ENCODE measurements at regions not wholly inside any gene's neighbourhood (a gene's known extent, or its start where the extent isn't known, plus 50 kb on each side); places are given as distances from the start of the nearest gene placed in this dataset.

DNA sequence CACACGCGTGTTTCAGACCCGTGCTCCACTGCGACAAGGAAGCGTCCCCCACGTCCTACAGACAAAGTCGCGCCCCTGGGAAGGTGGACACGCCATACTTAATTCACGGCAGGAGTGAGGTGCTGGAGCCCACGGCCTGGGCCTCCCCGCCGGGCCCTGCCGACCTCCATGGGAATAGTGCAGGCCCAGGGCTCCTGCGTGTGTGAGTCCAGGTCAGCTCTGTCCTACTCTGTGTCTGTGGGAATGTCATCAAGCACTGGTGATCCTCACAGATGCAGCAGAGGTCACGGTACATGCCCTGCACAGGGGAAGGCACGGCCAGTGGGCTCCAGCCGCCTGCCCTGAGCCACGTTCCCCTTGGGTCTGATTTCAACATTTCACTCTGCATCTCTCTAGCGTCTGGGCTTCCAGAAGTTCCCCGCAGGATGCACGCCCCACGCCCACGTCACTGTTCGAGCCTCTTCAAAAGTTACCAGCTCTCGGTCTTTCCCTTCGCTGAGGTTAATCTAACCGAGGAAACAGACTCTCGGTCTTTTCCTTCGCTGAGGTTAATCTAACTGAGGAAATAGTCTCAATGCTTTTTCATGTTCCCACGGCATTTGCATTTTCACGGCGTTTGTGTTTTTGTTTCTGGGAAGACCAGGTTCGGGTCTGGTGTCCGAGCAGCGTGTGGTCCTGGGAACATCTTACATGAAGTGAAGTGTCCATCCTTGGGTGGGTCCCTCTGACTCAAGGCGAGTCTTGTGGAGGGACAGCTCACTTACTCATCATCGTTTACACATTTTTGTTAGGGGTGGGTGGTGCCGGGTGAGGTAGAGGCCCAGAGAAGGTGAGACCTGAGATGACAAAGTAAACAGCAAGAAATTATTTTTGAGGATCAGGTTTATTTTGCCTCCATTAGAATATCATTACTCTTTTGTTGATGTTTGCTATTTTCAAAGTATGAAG lies 157.3 kb upstream of the ALKAL2 start (continued):
- no peak for TF ChIP-seq CBX5 (IDR thresholded peaks at IDR 0.05; ENCODE audit: low read depth, low read length)
- TF ChIP-seq CTCF (IDR thresholded peaks at IDR 0.05; ENCODE audit: control extremely low read depth in 1 of 3, insufficient read depth in 1 of 3, low read depth in 1 of 3, low read length in 3 of 3), result no peak
- TF ChIP-seq TCF12 (IDR thresholded peaks at IDR 0.05; ENCODE audit: low read depth, low read length), result no peak
- TF ChIP-seq PHF8 (conservative IDR thresholded peaks at IDR 0.05; ENCODE audit: low read depth, low read length), result no peak
- TF ChIP-seq BACH1 (IDR thresholded peaks at IDR 0.05; ENCODE audit: low read length), result no peak
- no peak for TF ChIP-seq JUN (IDR thresholded peaks at IDR 0.05; ENCODE audit: low read depth, low read length)
- no peak for TF ChIP-seq RXRA (IDR thresholded peaks at IDR 0.05; ENCODE audit: insufficient read depth, low read depth, low read length)
- TF ChIP-seq CHD1 (IDR thresholded peaks at IDR 0.05; ENCODE audit: low read depth, low read length), result no peak
